ENCODE measurements at regions not wholly inside any gene's neighbourhood (a gene's known extent, or its start where the extent isn't known, plus 50 kb on each side); places are given as distances from the start of the nearest gene placed in this dataset.

GRCh38 chr11:10917802-10918201 lies 59.9 kb upstream of the ZBED5 start:
- Histone ChIP-seq H3K4me1 (ENCODE audit: control insufficient read depth, insufficient read depth, low read length) (no peaks in the 10 kb centered on the region), H3K9ac (ENCODE audit: control insufficient read depth, insufficient read depth, low read length) (no peak overlapping the region), H4K20me1 (ENCODE audit: control insufficient read depth, insufficient read depth) (no peaks in the 10 kb centered on the region), H3K79me2 (ENCODE audit: control insufficient read depth, insufficient read depth, low read length) (no peaks in the 10 kb centered on the region), H3K27me3 (replicated peaks in 1 of 2; ENCODE audit: control insufficient read depth in 2 of 2, insufficient read depth in 2 of 2, low read length in 1 of 2) (peaks cover 0 to 1% of the 10 kb centered on the region in 2 experiments; a peak in 1 of 4 replicates), H3K9me3 (replicated peaks; ENCODE audit: control insufficient read depth, insufficient read depth, low read length) (peaks cover 2% of the 10 kb centered on the region; the same call in 2 of the 3 replicates), H3K27ac (ENCODE audit: control insufficient read depth, insufficient read depth) (no peak overlapping the region), H3K4me3 (no peak overlapping the region), H2AFZ (ENCODE audit: control insufficient read depth, low read depth, low read length) (no peak overlapping the region), H3K36me3 (ENCODE audit: control insufficient read depth in 2 of 2, insufficient read depth in 2 of 2, low read length in 1 of 2) (no peaks in the 10 kb centered on the region), H3K4me2 (ENCODE audit: control insufficient read depth, insufficient read depth) (no peak overlapping the region)
- ChIA-PET RAD21 (ENCODE audit: unreplicated experiment) (no interaction called here), POLR2A (no interaction called here), SMC1A (ENCODE audit: uncharacterized antibody, unreplicated experiment) (interaction anchor here (1.1 kb wide), 1 partner anchor 9 kb away, joined by 3 read pairs; no protein-coding TSS in a partner anchor), CTCF (interaction anchor here (0.6 kb wide), 2 partner anchors 16 to 126 kb away, joined by 3 to 4 read pairs; no protein-coding TSS in a partner anchor)
- FAIRE-seq = no peak
- DNase-seq (ENCODE audit: low read depth, low spot score) = no peak
- TF ChIP-seq BACH1 (IDR thresholded peaks at IDR 0.05; ENCODE audit: borderline replicate concordance) = no peak
- TF ChIP-seq EZH2 (IDR thresholded peaks at IDR 0.05; ENCODE audit: borderline replicate concordance, control insufficient read depth, low read depth, low read length) = no peak
- TF ChIP-seq, protein P1, sequence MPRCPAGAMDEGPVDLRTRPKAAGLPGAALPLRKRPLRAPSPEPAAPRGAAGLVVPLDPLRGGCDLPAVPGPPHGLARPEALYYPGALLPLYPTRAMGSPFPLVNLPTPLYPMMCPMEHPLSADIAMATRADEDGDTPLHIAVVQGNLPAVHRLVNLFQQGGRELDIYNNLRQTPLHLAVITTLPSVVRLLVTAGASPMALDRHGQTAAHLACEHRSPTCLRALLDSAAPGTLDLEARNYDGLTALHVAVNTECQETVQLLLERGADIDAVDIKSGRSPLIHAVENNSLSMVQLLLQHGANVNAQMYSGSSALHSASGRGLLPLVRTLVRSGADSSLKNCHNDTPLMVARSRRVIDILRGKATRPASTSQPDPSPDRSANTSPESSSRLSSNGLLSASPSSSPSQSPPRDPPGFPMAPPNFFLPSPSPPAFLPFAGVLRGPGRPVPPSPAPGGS (IDR thresholded peaks at IDR 0.05; ENCODE audit: borderline replicate concordance, insufficient read depth, low read depth, low read length, poor library complexity, severe bottlenecking) = no peak
- TF ChIP-seq, protein P2, sequence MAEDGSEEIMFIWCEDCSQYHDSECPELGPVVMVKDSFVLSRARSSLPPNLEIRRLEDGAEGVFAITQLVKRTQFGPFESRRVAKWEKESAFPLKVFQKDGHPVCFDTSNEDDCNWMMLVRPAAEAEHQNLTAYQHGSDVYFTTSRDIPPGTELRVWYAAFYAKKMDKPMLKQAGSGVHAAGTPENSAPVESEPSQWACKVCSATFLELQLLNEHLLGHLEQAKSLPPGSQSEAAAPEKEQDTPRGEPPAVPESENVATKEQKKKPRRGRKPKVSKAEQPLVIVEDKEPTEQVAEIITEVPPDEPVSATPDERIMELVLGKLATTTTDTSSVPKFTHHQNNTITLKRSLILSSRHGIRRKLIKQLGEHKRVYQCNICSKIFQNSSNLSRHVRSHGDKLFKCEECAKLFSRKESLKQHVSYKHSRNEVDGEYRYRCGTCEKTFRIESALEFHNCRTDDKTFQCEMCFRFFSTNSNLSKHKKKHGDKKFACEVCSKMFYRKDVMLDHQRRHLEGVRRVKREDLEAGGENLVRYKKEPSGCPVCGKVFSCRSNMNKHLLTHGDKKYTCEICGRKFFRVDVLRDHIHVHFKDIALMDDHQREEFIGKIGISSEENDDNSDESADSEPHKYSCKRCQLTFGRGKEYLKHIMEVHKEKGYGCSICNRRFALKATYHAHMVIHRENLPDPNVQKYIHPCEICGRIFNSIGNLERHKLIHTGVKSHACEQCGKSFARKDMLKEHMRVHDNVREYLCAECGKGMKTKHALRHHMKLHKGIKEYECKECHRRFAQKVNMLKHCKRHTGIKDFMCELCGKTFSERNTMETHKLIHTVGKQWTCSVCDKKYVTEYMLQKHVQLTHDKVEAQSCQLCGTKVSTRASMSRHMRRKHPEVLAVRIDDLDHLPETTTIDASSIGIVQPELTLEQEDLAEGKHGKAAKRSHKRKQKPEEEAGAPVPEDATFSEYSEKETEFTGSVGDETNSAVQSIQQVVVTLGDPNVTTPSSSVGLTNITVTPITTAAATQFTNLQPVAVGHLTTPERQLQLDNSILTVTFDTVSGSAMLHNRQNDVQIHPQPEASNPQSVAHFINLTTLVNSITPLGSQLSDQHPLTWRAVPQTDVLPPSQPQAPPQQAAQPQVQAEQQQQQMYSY (CRISPR knock-in tag; IDR thresholded peaks at IDR 0.05) = no peak
- no peak for TF ChIP-seq MEF2B (IDR thresholded peaks at IDR 0.05; ENCODE audit: partially characterized antibody, poor library complexity, severe bottlenecking)
- TF ChIP-seq ASH2L (IDR thresholded peaks at IDR 0.05; ENCODE audit: borderline replicate concordance, low read depth) = no peak
- no peak for TF ChIP-seq SUPT20H (IDR thresholded peaks at IDR 0.05; ENCODE audit: borderline replicate concordance, control insufficient read depth, low read depth, low read length)
- intact Hi-C loops (cut with micrococcal nuclease; ENCODE audit: unreplicated experiment) (no loop called here), in situ Hi-C loops (cut with MboI) (no loop called here)
- no peak for ATAC-seq
- BruUV-seq (replicated peaks) = no TSS peak
- 6% methylated on average over 1 of the region's 1 CpG for WGBS (ENCODE audit: insufficient coverage, insufficient replicate concordance, low lambda C conversion rate, missing lambda C conversion rate)
